GM18517 (cell line): ENCODE measurements at regions not wholly inside any gene's neighbourhood (a gene's known extent, or its start where the extent isn't known, plus 50 kb on each side); places are given as distances from the start of the nearest gene placed in this dataset.

Source experiments
- ATAC-seq: cut with Tn5 transposase; IDR thresholded peaks from one replicate; pipeline ENCODE4 v1.9.1; 2021; ENCODE audit warnings: mild to moderate bottlenecking, moderate library complexity; ENCODE audit not compliant: unreplicated experiment

- ATAC-seq, result no peak
Measured at GRCh38 chr12:127396734-127397133, 870.2 kb upstream of the TMEM132C start.

- ATAC-seq, result no peak
Measured at GRCh38 chr12:127398016-127398710, 868.8 kb upstream of the TMEM132C start.

GRCh38 chr12:127399451-127399850 lies 867.5 kb upstream of the TMEM132C start:
- no peak for ATAC-seq

- no peak for ATAC-seq
Measured at GRCh38 chr12:127400221-127400620, 866.7 kb upstream of the TMEM132C start.

GRCh38 chr12:127401005-127401404 lies 866.0 kb upstream of the TMEM132C start:
- ATAC-seq, result no peak

- ATAC-seq, result no peak
Measured at GRCh38 chr12:127401536-127401935, 865.4 kb upstream of the TMEM132C start.

- ATAC-seq, result no peak
Measured at GRCh38 chr12:127411166-127411915, 855.6 kb upstream of the TMEM132C start.

- ATAC-seq, result no peak
Measured at GRCh38 chr12:127411981-127412380, 855.0 kb upstream of the TMEM132C start.

GRCh38 chr12:127412866-127413265 lies 854.1 kb upstream of the TMEM132C start:
- ATAC-seq, result no peak

- no peak for ATAC-seq
Measured at GRCh38 chr12:127414186-127414585, 852.8 kb upstream of the TMEM132C start.

- no peak for ATAC-seq
Measured at GRCh38 chr12:127414636-127415035, 852.3 kb upstream of the TMEM132C start.

- no peak for ATAC-seq
Measured at GRCh38 chr12:127416796-127417195, 850.2 kb upstream of the TMEM132C start.

- no peak for ATAC-seq
Measured at GRCh38 chr12:127419111-127419510, 847.9 kb upstream of the TMEM132C start.

GRCh38 chr12:127421614-127422013 lies 845.4 kb upstream of the TMEM132C start:
- no peak for ATAC-seq

- ATAC-seq, result no peak
Measured at GRCh38 chr12:127422935-127423566, 843.9 kb upstream of the TMEM132C start.

- no peak for ATAC-seq
Measured at GRCh38 chr12:127425474-127425873, 841.5 kb upstream of the TMEM132C start.

- no peak for ATAC-seq
Measured at GRCh38 chr12:127428420-127428819, 838.5 kb upstream of the TMEM132C start.

- ATAC-seq, result no peak
Measured at GRCh38 chr12:127429551-127430285, 837.3 kb upstream of the TMEM132C start.

GRCh38 chr12:127430401-127430800 lies 836.6 kb upstream of the TMEM132C start:
- no peak for ATAC-seq

- no peak for ATAC-seq
Measured at GRCh38 chr12:127431177-127431576, 835.8 kb upstream of the TMEM132C start.

- ATAC-seq, result no peak
Measured at GRCh38 chr12:127431594-127431993, 835.4 kb upstream of the TMEM132C start.
